Lung (tissue), 11 donors: ENCODE measurements at regions not wholly inside any gene's neighbourhood (a gene's known extent, or its start where the extent isn't known, plus 50 kb on each side); places are given as distances from the start of the nearest gene placed in this dataset.

Experiments used
- ATAC-seq: fragments of 200-7000 bp; cut with Tn5 transposase; one replicate; pipeline ENCODE4 v1.9.1; 2020; ENCODE audit warnings: moderate number of reproducible peaks; ENCODE audit not compliant: insufficient read depth, low FRiP score
- DNase-seq, 3 donors: peaks; one replicate each; pipeline ENCODE4 v3.0.0-alpha.2; 2013 to 2017
- H3K27ac ChIP-seq, 2 donors: one replicate each; pipeline ENCODE4 v1.5.1; 2013; ENCODE audit warnings: mild to moderate bottlenecking in 2 of 2, moderate library complexity in 2 of 2, control low read depth in 1 of 2, inconsistent platforms in 1 of 2, low read depth in 1 of 2, low read length in 1 of 2
- H3K27me3 ChIP-seq, 3 donors: one replicate each; pipeline ENCODE4 v1.5.1; 2013; ENCODE audit warnings: low read length in 2 of 3; ENCODE audit not compliant: control insufficient read depth in 3 of 3, insufficient read depth in 3 of 3
- H3K36me3 ChIP-seq, 4 donors: one replicate each; pipeline ENCODE4 v1.5.1; 2013; ENCODE audit warnings: low read length in 4 of 4, mild to moderate bottlenecking in 1 of 4, moderate library complexity in 1 of 4; ENCODE audit not compliant: control insufficient read depth in 4 of 4, insufficient read depth in 4 of 4
- H3K4me1 ChIP-seq, 5 donors: one replicate each; pipeline ENCODE4 v1.5.1; 2013; ENCODE audit warnings: low read length in 5 of 5, mild to moderate bottlenecking in 2 of 5, moderate library complexity in 1 of 5; ENCODE audit not compliant: control insufficient read depth in 5 of 5, insufficient read depth in 5 of 5
- H3K4me3 ChIP-seq: one replicate; pipeline ENCODE4 v1.5.1; 2013; ENCODE audit warnings: mild to moderate bottlenecking, control low read depth, moderate library complexity
- H3K9ac ChIP-seq, 2 donors: one replicate each; pipeline ENCODE4 v1.5.1; 2013; ENCODE audit warnings: low read length in 2 of 2, control low read depth in 1 of 2; ENCODE audit not compliant: insufficient read depth in 1 of 2
- H3K9me3 ChIP-seq, 4 donors: one replicate each; pipeline ENCODE4 v1.5.1; 2013; ENCODE audit warnings: low read length in 3 of 4, mild to moderate bottlenecking in 1 of 4, moderate library complexity in 1 of 4; ENCODE audit not compliant: control insufficient read depth in 4 of 4, insufficient read depth in 3 of 4
- CTCF ChIP-seq: IDR thresholded peaks from 2 replicates; pipeline ENCODE4 v1.5.1; 2012; ENCODE audit warnings: mild to moderate bottlenecking; ENCODE audit errors: control extremely low read depth, extremely low read depth
- WGBS, 2 donors: extraction: QIAGEN DNeasy Blood & Tissue Kit; methylation state at CpG; one replicate each; pipeline ENCODE4 v1.1.7; 2013; 5-methylcytosine and 5-hydroxymethylcytosine counted together
- donor health status: control.
- donor health status: control.
- donor health status: Bipolar disorder and iron deficiency.
- donor health status: healthy.
- donor health status: DM: yes; HTN: yes; CAD: no.

- H3K4me3 ChIP-seq = no peak overlapping the region
- no peak for TF ChIP-seq CTCF
- 92% methylated on average over 2 of the region's 2 CpGs for WGBS, 2 donors
- H3K9me3 ChIP-seq = no peaks in the 10 kb centered on the region
- no peak for ATAC-seq
- H3K27me3 ChIP-seq = no peaks in the 10 kb centered on the region
- no peaks in the 10 kb centered on the region for H3K4me1 ChIP-seq
- no peak overlapping the region for H3K9ac ChIP-seq
- H3K36me3 ChIP-seq = no peaks in the 10 kb centered on the region
- no peak for DNase-seq
- H3K27ac ChIP-seq = no peak overlapping the region
These were observed 179.0 kb upstream of the TARS1 start for GRCh38 chr5:33261747-33262146.

GRCh38 chr5:33267801-33268200, 173.0 kb upstream of the TARS1 start:
- no peak for TF ChIP-seq CTCF
- H3K27me3 ChIP-seq = peaks cover 0 to 3% (median 0%) of the 10 kb centered on the region in 3 donors
- no peak for ATAC-seq

GRCh38 chr5:33268374-33268773, 172.4 kb upstream of the TARS1 start:
- Histone ChIP-seq H3K36me3 (no peaks in the 10 kb centered on the region), H3K27ac (no peak overlapping the region), H3K4me3 (no peak overlapping the region), H3K9me3 (no peaks in the 10 kb centered on the region), H3K4me1 (peaks cover 0 to under 1% (median 0%) of the 10 kb centered on the region in 5 donors), H3K27me3 (peaks cover 0 to 3% (median 0%) of the 10 kb centered on the region in 3 donors), H3K9ac (no peak overlapping the region)
- WGBS, 2 donors = 84 to 88% methylated on average over 4 of the region's 4 CpGs
- DNase-seq (no peak), ATAC-seq (no peak)
- no peak for TF ChIP-seq CTCF

More at GRCh38 chr5:33267801-33268200, 173.0 kb upstream of the TARS1 start:
- H3K27ac ChIP-seq = no peak overlapping the region
- no peak for DNase-seq
- no peak overlapping the region for H3K4me3 ChIP-seq
- 92 to 94% methylated on average over 1 of the region's 1 CpG for WGBS, 2 donors
- no peaks in the 10 kb centered on the region for H3K4me1 ChIP-seq
- no peaks in the 10 kb centered on the region for H3K36me3 ChIP-seq
- no peaks in the 10 kb centered on the region for H3K9me3 ChIP-seq
- H3K9ac ChIP-seq = no peak overlapping the region

- H3K4me3 ChIP-seq = no peak overlapping the region
- 88 to 91% methylated on average over 1 of the region's 1 CpG for WGBS, 2 donors
- DNase-seq (no peak), ATAC-seq (no peak)
- H3K27ac ChIP-seq = no peak overlapping the region
- no peak overlapping the region for H3K9ac ChIP-seq
- peaks cover 0 to 1% (median 0%) of the 10 kb centered on the region in 5 donors for H3K4me1 ChIP-seq
- TF ChIP-seq CTCF = no peak
- peaks cover 0 to 3% (median 0%) of the 10 kb centered on the region in 3 donors for H3K27me3 ChIP-seq
- no peaks in the 10 kb centered on the region for H3K9me3 ChIP-seq
- H3K36me3 ChIP-seq = no peaks in the 10 kb centered on the region
These were observed 170.1 kb upstream of the TARS1 start for GRCh38 chr5:33270671-33271070.
